ENCODE measurements at regions not wholly inside any gene's neighbourhood (a gene's known extent, or its start where the extent isn't known, plus 50 kb on each side); places are given as distances from the start of the nearest gene placed in this dataset.

- POLR2A ChIA-PET: no interaction called here
- no peak for ATAC-seq (ENCODE audit: poor library complexity)
- DNase-seq: no peak
These were observed 615.4 kb downstream of the RWDD3 start for GRCh38 chr1:95849439-95849838.

GRCh38 chr1:95850165-95850649 is 616.2 kb downstream of the RWDD3 start:
- no peaks in the 10 kb centered on the region for H3K36me3 ChIP-seq (ENCODE audit: insufficient read depth, low read length)
- H3K4me1 ChIP-seq (ENCODE audit: insufficient read depth, low read length): no peaks in the 10 kb centered on the region
- ATAC-seq (ENCODE audit: poor library complexity) (no peak), DNase-seq (no peak)
- POLR2A ChIA-PET: no interaction called here
- H3K27me3 ChIP-seq (ENCODE audit: control insufficient read depth in 1 of 2, insufficient read depth in 2 of 2, low read length in 2 of 2): no peaks in the 10 kb centered on the region
- peaks cover 0 to 21% of the 10 kb centered on the region in 2 experiments for H3K9me3 ChIP-seq (ENCODE audit: control insufficient read depth in 1 of 2, insufficient read depth in 1 of 2, low read length in 2 of 2)
- Mint-ChIP-seq H3K9me3 (peaks cover 4% of the 10 kb centered on the region), H3K27me3 (no peaks in the 10 kb centered on the region), H3K4me3 (no peak overlapping the region), H3K4me1 (ENCODE audit: low read depth) (no peaks in the 10 kb centered on the region), H3K36me3 (ENCODE audit: low read depth) (no peaks in the 10 kb centered on the region), H3K27ac (no peak overlapping the region)
- no peak overlapping the region for H3K27ac ChIP-seq (ENCODE audit: low read depth in 1 of 2, low read length in 2 of 2)
- no peak overlapping the region for H3K4me3 ChIP-seq (ENCODE audit: low read length)
- CTCF ChIA-PET: no interaction called here
- no peak for TF ChIP-seq CTCF (IDR thresholded peaks at IDR 0.05)
- intact Hi-C loops (cut with DNase I, micrococcal nuclease): no loop called here

More at GRCh38 chr1:95849439-95849838, 615.4 kb downstream of the RWDD3 start:
- H3K27ac Mint-ChIP-seq: no peak overlapping the region
- CTCF ChIA-PET: no interaction called here
- Histone ChIP-seq H3K36me3 (ENCODE audit: insufficient read depth, low read length) (no peaks in the 10 kb centered on the region), H3K4me1 (ENCODE audit: insufficient read depth, low read length) (no peaks in the 10 kb centered on the region), H3K27ac (ENCODE audit: low read depth in 1 of 2, low read length in 2 of 2) (no peak overlapping the region), H3K4me3 (ENCODE audit: low read length) (no peak overlapping the region), H3K27me3 (ENCODE audit: control insufficient read depth in 1 of 2, insufficient read depth in 2 of 2, low read length in 2 of 2) (no peaks in the 10 kb centered on the region), H3K9me3 (ENCODE audit: control insufficient read depth in 1 of 2, insufficient read depth in 1 of 2, low read length in 2 of 2) (peaks cover 0 to 19% of the 10 kb centered on the region in 2 experiments)
- H3K9me3 Mint-ChIP-seq: peaks cover 6% of the 10 kb centered on the region
- H3K36me3 Mint-ChIP-seq (ENCODE audit: low read depth): no peaks in the 10 kb centered on the region
- no peaks in the 10 kb centered on the region for H3K4me1 Mint-ChIP-seq (ENCODE audit: low read depth)
- H3K27me3 Mint-ChIP-seq: no peaks in the 10 kb centered on the region
- intact Hi-C loops (cut with DNase I, micrococcal nuclease): no loop called here
- TF ChIP-seq CTCF (IDR thresholded peaks at IDR 0.05): no peak
- no peak overlapping the region for H3K4me3 Mint-ChIP-seq

DNA sequence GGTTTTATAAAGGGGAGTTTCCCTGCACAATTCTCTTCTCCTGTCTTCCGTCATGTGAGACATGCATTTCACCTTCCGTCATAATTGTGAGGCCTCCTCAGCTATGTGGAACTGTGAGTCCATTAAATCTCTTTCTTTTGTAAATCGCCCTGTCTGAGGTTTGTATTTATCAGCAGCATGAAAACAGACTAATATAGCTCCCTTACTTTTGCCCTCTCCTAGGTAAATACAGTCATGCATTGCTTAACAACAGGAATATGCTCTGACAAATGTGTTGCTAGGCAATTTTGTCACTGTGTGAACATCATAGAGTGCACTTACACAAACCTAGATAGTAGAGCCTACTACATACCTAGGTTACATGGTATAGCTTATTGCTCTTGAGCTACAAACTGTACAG is 616.8 kb downstream of the RWDD3 start:
- intact Hi-C loops (cut with DNase I, micrococcal nuclease): no loop called here
- H3K27ac Mint-ChIP-seq: no peak overlapping the region
- Histone ChIP-seq H3K36me3 (ENCODE audit: insufficient read depth, low read length) (no peaks in the 10 kb centered on the region), H3K4me3 (ENCODE audit: low read length) (no peak overlapping the region), H3K27me3 (ENCODE audit: control insufficient read depth in 1 of 2, insufficient read depth in 2 of 2, low read length in 2 of 2) (no peaks in the 10 kb centered on the region), H3K27ac (ENCODE audit: low read depth in 1 of 2, low read length in 2 of 2) (no peak overlapping the region), H3K9me3 (ENCODE audit: control insufficient read depth in 1 of 2, insufficient read depth in 1 of 2, low read length in 2 of 2) (peaks cover 0 to 21% of the 10 kb centered on the region in 2 experiments), H3K4me1 (ENCODE audit: insufficient read depth, low read length) (no peaks in the 10 kb centered on the region)
- no peak for DNase-seq
- no peak overlapping the region for H3K4me3 Mint-ChIP-seq
- no peaks in the 10 kb centered on the region for H3K4me1 Mint-ChIP-seq (ENCODE audit: low read depth)
- POLR2A ChIA-PET: no interaction called here
- no peak for TF ChIP-seq CTCF (IDR thresholded peaks at IDR 0.05)
- no peaks in the 10 kb centered on the region for H3K36me3 Mint-ChIP-seq (ENCODE audit: low read depth)
- CTCF ChIA-PET: interaction anchor here (0.8 kb wide), 1 partner anchor 14 kb away, joined by 3 read pairs; no protein-coding TSS in a partner anchor
- no peak for ATAC-seq (ENCODE audit: poor library complexity)
- H3K9me3 Mint-ChIP-seq: peaks cover 4% of the 10 kb centered on the region
- H3K27me3 Mint-ChIP-seq: no peaks in the 10 kb centered on the region
